SK-N-SH treated with all-trans-retinoic acid at 6 μM for 48 hours (cell line): ENCODE measurements at regions not wholly inside any gene's neighbourhood (a gene's known extent, or its start where the extent isn't known, plus 50 kb on each side); places are given as distances from the start of the nearest gene placed in this dataset.

Experiments
- ATAC-seq: fragments of 200-7000 bp; cut with Tn5 transposase; 3 replicates; pipeline ENCODE4 v1.9.1; 2020; ENCODE audit warnings: mild to moderate bottlenecking, moderate library complexity
- ARNTL ChIP-seq: fragments of 450-650 bp; formaldehyde crosslinking; IDR thresholded peaks from 2 replicates; pipeline ENCODE4 v1.5.0; 2020; ENCODE audit warnings: low read depth, mild to moderate bottlenecking, moderate library complexity, borderline replicate concordance
- BACH2 ChIP-seq: fragments of 250-450 bp; sonication (Bioruptor Pico); IDR thresholded peaks from 2 replicates; pipeline ENCODE4 v1.9.0; 2021; ENCODE audit warnings: mild to moderate bottlenecking, borderline replicate concordance
- CREB5 ChIP-seq: fragments of 250-450 bp; sonication (Bioruptor Pico); IDR thresholded peaks from 2 replicates; pipeline ENCODE4 v1.5.1; 2020; ENCODE audit warnings: low read depth, mild to moderate bottlenecking, moderate library complexity
- CSDC2 ChIP-seq: fragments of 250-450 bp; sonication (Bioruptor Pico); IDR thresholded peaks from 2 replicates; pipeline ENCODE4 v1.5.0; 2020; ENCODE audit warnings: mild to moderate bottlenecking, moderate library complexity
- CSRNP3 ChIP-seq: fragments of 250-450 bp; sonication (Bioruptor Pico); IDR thresholded peaks from 2 replicates; pipeline ENCODE4 v1.5.1; 2021; ENCODE audit warnings: mild to moderate bottlenecking, moderate library complexity
- ESRRG ChIP-seq: fragments of 250-450 bp; sonication (Bioruptor Pico); IDR thresholded peaks from 2 replicates; pipeline ENCODE4 v1.6.1; 2021; ENCODE audit warnings: mild to moderate bottlenecking
- GLIS3 ChIP-seq: fragments of 250-450 bp; sonication (Bioruptor Pico); IDR thresholded peaks from 2 replicates; pipeline ENCODE4 v1.5.0; 2020; ENCODE audit warnings: mild to moderate bottlenecking, moderate library complexity
- ISL1 ChIP-seq: fragments of 250-450 bp; sonication (Bioruptor Pico); IDR thresholded peaks from 2 replicates; pipeline ENCODE4 v2.1.2; 2022; ENCODE audit warnings: mild to moderate bottlenecking, moderate library complexity
- PATZ1 ChIP-seq: fragments of 250-450 bp; sonication (Bioruptor Pico); IDR thresholded peaks from 2 replicates; pipeline ENCODE4 v1.8.0; 2020; ENCODE audit warnings: mild to moderate bottlenecking, moderate library complexity, borderline replicate concordance
- POU6F1 ChIP-seq: fragments of 250-450 bp; sonication (Bioruptor Pico); IDR thresholded peaks from 2 replicates; pipeline ENCODE4 v1.8.0; 2021; ENCODE audit warnings: low read depth, mild to moderate bottlenecking, moderate library complexity, borderline replicate concordance
- PPARA ChIP-seq: fragments of 250-450 bp; sonication (Bioruptor Pico); IDR thresholded peaks from 2 replicates; pipeline ENCODE4 v1.5.0; 2020; ENCODE audit warnings: mild to moderate bottlenecking, borderline replicate concordance
- RARB ChIP-seq: fragments of 250-450 bp; sonication (Bioruptor Pico); IDR thresholded peaks from 2 replicates; pipeline ENCODE4 v1.8.0; 2021; ENCODE audit warnings: mild to moderate bottlenecking, moderate library complexity
- SNAI2 ChIP-seq: fragments of 250-450 bp; sonication (Bioruptor Pico); IDR thresholded peaks from 2 replicates; pipeline ENCODE4 v1.5.0; 2020; ENCODE audit warnings: mild to moderate bottlenecking, moderate library complexity
- TOX ChIP-seq: fragments of 250-450 bp; sonication (Bioruptor Pico); IDR thresholded peaks from 2 replicates; pipeline ENCODE4 v1.8.0; 2021; ENCODE audit warnings: mild to moderate bottlenecking, moderate library complexity, borderline replicate concordance
- ZC3H10 ChIP-seq: fragments of 250-450 bp; sonication (Bioruptor Pico); IDR thresholded peaks from 2 replicates; pipeline ENCODE4 v1.5.1; 2021; ENCODE audit warnings: mild to moderate bottlenecking, moderate library complexity
- ZFP3 ChIP-seq: fragments of 250-450 bp; sonication (Bioruptor Pico); IDR thresholded peaks from 2 replicates; pipeline ENCODE4 v1.5.0; 2020; ENCODE audit warnings: mild to moderate bottlenecking, moderate library complexity
- ZFP30 ChIP-seq: fragments of 450-650 bp; formaldehyde crosslinking; IDR thresholded peaks from 2 replicates; pipeline ENCODE4 v1.5.0; 2022; ENCODE audit warnings: mild to moderate bottlenecking, moderate library complexity
- ZNF565 ChIP-seq: fragments of 450-650 bp; formaldehyde crosslinking; conservative IDR thresholded peaks from 2 replicates; pipeline ENCODE4 v1.5.0; 2020; ENCODE audit warnings: low read depth, mild to moderate bottlenecking, moderate library complexity
- ZNF70 ChIP-seq: fragments of 450-650 bp; formaldehyde crosslinking; IDR thresholded peaks from 2 replicates; pipeline ENCODE4 v1.5.0; 2020; ENCODE audit warnings: mild to moderate bottlenecking, moderate library complexity
- ZNF8 ChIP-seq: fragments of 450-650 bp; formaldehyde crosslinking; IDR thresholded peaks from 2 replicates; pipeline ENCODE4 v1.5.0; 2020; ENCODE audit warnings: mild to moderate bottlenecking, moderate library complexity
- TF ChIP-seq, protein P1 (sequence below): fragments of 250-450 bp; sonication (Bioruptor Pico); IDR thresholded peaks from 2 replicates; pipeline ENCODE4 v1.5.0; 2020; ENCODE audit warnings: mild to moderate bottlenecking, moderate library complexity

- ATAC-seq = no peak
Observed at GRCh38 chr5:57041570-57041969, 89.6 kb upstream of the MIER3 start.

DNA sequence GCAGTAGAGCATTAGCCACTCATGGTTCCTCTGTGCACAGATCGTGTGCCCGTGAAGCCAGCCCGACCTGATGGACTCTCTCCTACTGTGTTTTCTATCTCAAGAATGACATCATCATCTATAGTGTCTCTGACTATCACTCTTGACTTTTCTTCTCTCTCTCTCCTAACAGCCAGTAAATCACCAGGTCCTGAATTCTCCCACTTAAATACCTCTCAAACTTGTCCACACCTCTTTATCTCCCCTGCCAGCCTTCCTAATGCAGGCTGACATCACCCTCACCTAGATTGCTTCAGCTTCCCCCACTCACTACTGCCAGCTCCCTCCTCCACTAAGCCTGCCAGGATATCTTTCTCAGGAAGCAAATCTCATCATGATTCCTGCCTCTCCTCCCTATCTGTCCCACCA is 90.6 kb upstream of the MIER3 start:
- no peak for ATAC-seq
- TF ChIP-seq BACH2 (CRISPR knock-in tag) = no peak
- no peak for TF ChIP-seq ZC3H10
- TF ChIP-seq ZNF70 = no peak
- TF ChIP-seq GLIS3 = no peak
- TF ChIP-seq POU6F1 = no peak
- TF ChIP-seq, protein P1, sequence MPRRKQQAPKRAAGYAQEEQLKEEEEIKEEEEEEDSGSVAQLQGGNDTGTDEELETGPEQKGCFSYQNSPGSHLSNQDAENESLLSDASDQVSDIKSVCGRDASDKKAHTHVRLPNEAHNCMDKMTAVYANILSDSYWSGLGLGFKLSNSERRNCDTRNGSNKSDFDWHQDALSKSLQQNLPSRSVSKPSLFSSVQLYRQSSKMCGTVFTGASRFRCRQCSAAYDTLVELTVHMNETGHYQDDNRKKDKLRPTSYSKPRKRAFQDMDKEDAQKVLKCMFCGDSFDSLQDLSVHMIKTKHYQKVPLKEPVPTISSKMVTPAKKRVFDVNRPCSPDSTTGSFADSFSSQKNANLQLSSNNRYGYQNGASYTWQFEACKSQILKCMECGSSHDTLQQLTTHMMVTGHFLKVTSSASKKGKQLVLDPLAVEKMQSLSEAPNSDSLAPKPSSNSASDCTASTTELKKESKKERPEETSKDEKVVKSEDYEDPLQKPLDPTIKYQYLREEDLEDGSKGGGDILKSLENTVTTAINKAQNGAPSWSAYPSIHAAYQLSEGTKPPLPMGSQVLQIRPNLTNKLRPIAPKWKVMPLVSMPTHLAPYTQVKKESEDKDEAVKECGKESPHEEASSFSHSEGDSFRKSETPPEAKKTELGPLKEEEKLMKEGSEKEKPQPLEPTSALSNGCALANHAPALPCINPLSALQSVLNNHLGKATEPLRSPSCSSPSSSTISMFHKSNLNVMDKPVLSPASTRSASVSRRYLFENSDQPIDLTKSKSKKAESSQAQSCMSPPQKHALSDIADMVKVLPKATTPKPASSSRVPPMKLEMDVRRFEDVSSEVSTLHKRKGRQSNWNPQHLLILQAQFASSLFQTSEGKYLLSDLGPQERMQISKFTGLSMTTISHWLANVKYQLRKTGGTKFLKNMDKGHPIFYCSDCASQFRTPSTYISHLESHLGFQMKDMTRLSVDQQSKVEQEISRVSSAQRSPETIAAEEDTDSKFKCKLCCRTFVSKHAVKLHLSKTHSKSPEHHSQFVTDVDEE (CRISPR knock-in tag) = no peak
- no peak for TF ChIP-seq ZFP3 (CRISPR knock-in tag)
- TF ChIP-seq TOX (CRISPR knock-in tag) = no peak
- no peak for TF ChIP-seq SNAI2 (CRISPR knock-in tag)
- TF ChIP-seq CSDC2 (CRISPR knock-in tag) = no peak
- TF ChIP-seq ZFP30 (CRISPR knock-in tag) = no peak
- TF ChIP-seq PATZ1 = no peak
- TF ChIP-seq ARNTL (CRISPR knock-in tag) = no peak
- no peak for TF ChIP-seq ZNF8 (CRISPR knock-in tag)
- TF ChIP-seq RARB (CRISPR knock-in tag) = no peak
- TF ChIP-seq PPARA (CRISPR knock-in tag) = no peak
- TF ChIP-seq CREB5 (CRISPR knock-in tag) = no peak
- no peak for TF ChIP-seq ESRRG (CRISPR knock-in tag)

More at GRCh38 chr5:57041570-57041969, 89.6 kb upstream of the MIER3 start:
- TF ChIP-seq BACH2 (CRISPR knock-in tag) (no peak), RARB (CRISPR knock-in tag) (no peak), SNAI2 (CRISPR knock-in tag) (no peak), ZC3H10 (no peak), CSRNP3 (no peak)

DNA sequence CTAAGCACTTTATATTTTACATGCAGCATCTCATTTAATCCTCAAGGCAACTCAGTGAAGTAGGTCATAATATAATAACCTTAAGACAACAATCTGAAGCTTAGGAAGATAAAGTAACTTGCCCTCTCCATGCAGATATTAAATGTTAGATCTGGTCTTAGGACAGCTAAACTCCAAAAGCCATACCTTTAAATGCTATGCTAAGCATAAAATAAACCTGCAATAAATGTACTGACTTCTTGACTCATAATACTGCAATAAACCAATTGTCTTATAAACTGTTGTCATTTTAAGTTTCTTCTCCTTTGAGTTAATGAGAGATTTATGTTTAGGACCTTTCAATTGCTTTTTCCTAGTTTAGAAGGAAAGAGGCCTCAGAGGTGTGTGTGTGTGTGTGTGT is 102.2 kb upstream of the MIER3 start:
- no peak for ATAC-seq
- TF ChIP-seq RARB (CRISPR knock-in tag) = no peak
- no peak for TF ChIP-seq PATZ1
- no peak for TF ChIP-seq CREB5 (CRISPR knock-in tag)
- TF ChIP-seq ISL1 (CRISPR knock-in tag) = no peak
- TF ChIP-seq BACH2 (CRISPR knock-in tag) = no peak
- no peak for TF ChIP-seq ESRRG (CRISPR knock-in tag)
- TF ChIP-seq ARNTL (CRISPR knock-in tag) = no peak
- TF ChIP-seq POU6F1 = no peak
- TF ChIP-seq CSDC2 (CRISPR knock-in tag) = no peak
- no peak for TF ChIP-seq ZNF70
- no peak for TF ChIP-seq ZFP30 (CRISPR knock-in tag)
- TF ChIP-seq ZNF565 = no peak
